Retina (tissue), 1 donor: ENCODE measurements at regions not wholly inside any gene's neighbourhood (a gene's known extent, or its start where the extent isn't known, plus 50 kb on each side); places are given as distances from the start of the nearest gene placed in this dataset.

ENCODE experiments used
- DNase-seq: peaks from one replicate; pipeline ENCODE4 v3.0.0-alpha.2; 2016

DNA sequence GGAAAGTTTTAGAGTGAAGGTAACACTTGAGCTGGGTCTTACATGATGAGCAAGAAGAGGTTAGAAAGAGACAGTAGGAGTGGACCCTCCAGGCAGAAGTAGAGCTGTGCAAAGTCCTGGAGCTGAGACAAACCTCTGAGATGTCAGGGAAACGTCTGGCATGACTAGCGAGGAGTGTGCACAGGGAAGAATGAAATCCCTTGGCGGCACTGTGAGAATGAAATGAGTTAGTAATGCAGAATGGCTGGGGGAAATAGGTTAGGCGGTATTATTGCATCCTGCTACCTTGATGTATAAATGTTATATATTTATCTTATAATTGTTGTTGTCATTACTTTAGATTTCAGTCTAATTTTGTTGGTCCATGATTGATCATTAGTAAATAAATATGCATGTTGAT lies 457.9 kb upstream of the CCL2 start:
- DNase-seq: no peak

DNA sequence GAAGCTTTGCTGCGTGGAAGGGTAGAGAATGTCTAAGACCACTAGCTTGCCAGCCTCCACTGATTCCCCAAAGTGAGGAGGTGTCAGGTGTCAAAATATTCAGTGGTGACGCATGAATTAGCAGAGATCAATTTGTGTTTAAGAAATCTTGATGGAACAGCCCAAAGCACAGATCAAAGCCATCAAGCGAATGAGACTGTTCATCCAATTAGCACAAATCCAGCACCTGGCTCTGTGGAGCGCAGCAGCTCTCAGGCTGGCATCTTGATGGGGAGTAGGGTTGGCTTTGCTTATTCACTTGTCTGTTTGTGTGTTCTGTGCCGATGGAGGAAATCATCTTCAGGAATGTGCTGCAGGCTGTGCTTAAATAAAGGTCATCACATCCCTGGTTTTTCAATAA lies 456.8 kb upstream of the CCL2 start:
- peak; percentile 25 for DNase-seq

DNA sequence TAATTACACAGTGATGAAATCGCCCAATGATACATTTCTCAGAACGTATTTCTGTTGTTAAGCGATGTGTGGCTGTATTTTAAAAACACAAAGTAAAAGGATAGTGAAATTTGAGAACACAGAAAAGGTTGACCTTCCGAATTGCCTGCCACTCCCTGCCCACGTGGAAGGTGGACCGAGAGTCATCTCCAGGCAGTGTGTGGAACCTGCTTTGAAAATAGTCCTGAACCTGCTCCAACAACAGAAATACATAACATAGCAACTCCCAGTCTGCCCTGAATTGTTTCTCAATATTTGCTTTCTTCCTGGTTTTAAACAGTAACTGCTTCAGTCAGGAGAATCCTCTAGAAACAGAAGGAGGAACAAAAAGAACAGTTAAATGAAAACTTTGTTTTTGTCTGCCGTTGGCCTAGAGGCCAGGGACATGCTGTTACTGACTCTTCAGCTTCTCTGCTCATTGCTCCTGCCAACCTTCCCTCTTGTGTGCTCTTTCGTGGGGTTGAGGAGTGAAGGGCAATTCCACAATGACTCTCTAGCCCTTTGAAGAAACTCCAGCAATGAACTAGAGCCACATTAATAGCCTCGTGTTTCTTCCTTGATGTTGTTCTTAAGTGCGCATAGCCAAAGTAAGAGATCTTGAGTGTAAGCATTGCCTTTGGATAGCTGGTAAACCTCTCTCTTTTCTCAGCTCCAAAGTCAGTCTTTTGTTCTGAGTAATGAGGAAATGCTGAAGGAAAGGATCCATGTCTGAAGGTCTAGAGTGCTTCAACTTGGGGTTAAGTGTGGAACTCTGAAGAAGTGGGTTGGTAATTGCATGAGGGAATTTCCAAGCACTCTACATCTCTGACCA lies 452.5 kb upstream of the CCL2 start:
- no peak for DNase-seq

DNA sequence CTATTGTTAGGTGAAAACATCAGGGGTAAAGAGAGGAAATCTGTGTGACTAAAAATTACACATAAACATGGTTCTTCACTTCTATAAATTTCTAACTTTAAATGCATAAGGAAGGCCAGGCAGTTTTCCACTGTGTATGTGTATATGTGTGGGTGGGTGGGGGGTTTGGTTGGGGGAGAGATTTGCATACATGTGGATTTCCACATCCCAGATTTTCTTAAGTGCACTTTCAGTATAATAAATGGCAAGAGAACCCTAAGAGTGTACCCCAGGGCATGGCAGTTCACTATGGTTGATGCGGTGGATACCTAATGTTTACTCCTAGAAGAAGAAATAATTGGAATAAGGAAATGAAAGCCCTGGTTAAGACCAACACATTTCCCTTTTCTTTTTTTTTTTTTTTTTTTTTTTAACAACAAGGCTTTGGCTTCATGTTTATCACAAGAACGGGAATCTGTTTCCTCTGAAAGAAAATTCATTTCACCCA lies 451.8 kb upstream of the CCL2 start:
- DNase-seq: no peak

DNA sequence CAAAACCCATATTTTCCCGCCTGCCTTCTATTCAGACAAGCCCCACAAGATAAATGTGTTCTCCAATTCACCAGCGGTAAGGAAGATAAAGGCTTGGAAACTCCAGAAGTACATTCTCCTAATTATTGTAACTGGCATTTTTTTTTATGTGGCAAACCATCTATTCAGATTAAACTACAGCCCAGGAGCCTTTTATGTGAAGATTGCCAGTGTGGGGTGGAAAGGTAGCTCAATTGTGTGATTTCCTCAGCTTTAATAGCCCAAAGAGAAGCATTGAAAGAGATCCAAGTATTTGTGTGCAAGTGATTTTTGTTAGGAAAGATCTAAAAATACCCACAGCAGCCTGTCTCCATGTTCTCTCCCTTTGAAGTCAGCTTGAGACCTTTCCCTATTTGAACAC lies 451.4 kb upstream of the CCL2 start:
- DNase-seq: no peak

DNA sequence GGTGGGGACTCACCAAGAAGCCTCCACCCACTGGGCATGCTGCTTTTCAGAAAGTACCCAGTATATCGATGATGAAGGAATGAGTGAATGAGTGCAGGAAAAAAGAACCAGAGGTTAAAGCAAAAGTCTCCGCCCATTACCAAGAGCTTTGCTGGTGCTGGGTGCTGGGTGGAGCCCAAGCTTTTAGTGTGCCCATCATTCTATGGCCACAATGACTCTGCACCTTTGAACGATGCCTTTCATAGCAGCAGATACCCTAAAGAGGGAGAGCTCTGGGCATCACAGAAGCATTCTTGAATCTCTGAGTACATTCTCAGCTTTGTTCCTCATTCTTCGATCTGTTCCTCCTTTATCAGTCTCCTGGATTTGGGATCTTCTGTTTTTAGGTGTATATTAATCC lies 450.7 kb upstream of the CCL2 start:
- no peak for DNase-seq

DNA sequence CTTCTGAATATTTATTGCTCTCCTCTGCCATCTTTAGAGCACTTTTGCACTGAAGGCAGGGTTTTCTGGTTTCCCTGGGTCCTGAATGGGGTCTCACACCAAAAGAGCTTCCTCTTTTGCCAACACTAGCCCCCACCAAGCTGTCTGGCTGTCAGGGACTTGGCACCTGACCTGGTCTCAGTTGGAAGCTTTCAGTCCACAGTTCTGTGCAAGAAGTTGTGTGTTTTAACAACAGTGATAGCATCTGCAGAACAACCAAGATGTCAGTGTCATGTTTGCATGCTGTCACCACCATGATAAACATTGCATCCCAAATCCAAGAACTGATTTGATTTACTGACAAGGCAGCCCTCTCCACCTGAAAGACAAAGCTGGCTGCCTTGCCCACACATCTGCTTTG lies 448.5 kb upstream of the CCL2 start:
- DNase-seq: no peak

DNA sequence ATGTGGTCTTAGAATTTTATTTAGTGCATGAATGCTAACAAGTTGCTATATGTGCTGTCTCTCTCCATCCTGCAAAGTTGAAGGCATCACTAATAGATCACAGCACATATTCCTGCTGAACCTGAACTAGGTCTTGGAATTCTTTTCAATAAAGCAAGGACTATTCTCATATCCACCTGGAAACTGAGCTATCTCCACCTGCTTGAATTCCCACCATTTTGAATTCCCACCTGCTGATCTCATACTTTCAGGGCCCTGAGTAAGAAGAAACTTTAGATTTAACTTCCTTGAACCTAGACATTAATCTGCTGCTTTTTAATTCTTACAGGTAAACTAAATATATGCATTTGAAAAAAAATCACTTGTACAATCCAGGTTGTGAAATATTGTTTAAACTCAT lies 445.3 kb upstream of the CCL2 start:
- DNase-seq: no peak

DNA sequence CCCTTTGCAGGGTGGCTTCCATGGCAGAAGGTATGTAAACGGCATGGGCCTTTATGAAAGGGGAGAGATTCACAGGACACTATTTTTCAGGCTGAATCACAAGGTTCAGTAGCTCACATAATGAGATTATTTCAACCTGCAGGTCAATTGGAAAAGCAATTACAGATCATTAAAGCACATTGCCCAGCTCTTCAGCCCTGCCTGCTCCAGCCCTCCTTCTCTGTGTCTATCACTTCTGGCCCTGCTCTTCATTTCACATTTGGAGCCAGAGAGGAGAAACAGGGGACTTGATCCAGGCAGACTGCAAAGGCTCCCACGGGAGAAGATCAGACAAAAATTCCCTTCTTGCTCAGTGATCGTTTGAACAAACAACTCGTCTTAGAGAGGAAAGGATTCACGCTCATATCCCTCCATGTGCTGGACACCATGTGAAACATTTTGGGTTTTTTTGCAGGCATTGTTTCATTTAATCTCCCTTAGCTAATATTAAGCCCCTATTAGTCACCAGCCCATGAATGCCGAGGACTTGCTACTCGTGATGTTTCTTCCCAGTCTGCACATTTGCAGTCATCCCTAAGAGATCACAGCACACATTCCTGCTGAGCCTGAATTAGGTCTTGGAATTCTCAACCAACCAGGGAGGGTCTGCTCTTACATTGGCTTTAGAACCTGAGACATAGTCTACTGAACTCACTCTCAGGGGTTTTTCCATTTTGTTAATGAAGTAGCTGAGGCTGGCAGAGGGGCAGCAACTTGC lies 443.9 kb upstream of the CCL2 start:
- DNase-seq: peak; percentile 54

DNA sequence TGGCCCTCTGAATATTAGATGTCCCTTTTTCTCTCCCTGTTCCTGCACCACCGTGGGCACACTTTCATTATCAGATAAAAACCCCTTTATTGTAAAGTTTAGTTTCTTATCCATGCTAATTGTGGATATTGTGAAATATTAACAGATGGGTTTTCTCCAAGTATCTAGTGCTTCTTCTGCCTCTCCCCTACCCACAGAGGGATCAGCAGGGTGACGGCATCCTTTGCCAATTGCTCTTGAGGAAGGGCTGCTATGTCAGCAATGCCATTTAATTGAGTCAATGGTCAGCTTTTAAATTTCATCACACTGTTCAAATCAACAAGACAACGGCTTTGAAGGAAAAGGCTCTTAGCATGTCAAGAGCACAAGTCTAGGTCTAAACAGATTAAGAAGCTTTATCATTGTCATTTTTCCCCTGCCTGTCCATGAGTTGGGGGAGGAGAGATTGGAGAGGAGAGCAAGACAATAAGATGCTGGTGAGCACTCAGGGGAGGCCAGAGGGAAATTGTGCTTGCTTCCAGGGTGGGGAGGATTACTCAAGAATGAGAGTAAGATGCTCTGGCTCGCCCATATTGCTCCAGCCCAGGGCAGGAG lies 443.0 kb upstream of the CCL2 start:
- DNase-seq: peak; percentile 9

DNA sequence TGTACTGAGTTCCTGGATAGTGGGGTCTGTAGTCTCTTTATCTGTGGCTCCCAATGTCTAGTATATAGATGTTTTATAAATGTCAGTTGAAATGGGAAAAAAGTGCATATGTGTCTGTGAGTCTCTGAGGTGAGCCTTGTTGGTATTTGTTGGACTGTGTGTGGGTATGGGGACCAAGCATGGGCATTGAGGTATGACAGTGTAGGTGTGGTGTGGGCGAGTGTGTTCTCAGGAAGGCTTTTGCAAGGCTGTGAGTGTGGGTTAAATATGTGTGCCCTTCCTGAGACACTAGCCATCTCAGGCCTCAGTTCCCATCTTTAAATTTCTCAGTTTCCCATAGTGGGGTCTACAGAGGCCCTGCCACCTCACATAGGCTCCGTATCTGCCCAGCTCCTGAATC lies 440.2 kb upstream of the CCL2 start:
- DNase-seq: no peak

DNA sequence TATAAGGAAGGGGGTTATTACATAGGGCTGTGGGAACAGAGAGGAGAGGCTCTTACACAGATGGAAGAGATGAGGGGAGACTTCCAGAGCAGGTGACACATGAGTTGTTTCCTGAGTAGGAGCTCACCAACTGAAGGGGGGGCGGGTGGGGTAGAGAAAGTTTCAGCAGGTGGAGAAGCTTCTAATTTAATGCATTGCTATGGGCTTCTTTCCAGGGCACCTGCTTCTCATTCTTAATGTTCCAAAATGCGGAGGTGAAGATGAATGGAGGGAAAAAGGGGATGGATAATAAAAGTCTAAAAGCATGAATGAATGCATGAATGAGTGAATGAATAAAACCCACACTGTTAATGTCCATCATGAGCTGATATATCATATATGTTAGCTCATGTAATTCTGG lies 439.0 kb upstream of the CCL2 start:
- DNase-seq: no peak

DNA sequence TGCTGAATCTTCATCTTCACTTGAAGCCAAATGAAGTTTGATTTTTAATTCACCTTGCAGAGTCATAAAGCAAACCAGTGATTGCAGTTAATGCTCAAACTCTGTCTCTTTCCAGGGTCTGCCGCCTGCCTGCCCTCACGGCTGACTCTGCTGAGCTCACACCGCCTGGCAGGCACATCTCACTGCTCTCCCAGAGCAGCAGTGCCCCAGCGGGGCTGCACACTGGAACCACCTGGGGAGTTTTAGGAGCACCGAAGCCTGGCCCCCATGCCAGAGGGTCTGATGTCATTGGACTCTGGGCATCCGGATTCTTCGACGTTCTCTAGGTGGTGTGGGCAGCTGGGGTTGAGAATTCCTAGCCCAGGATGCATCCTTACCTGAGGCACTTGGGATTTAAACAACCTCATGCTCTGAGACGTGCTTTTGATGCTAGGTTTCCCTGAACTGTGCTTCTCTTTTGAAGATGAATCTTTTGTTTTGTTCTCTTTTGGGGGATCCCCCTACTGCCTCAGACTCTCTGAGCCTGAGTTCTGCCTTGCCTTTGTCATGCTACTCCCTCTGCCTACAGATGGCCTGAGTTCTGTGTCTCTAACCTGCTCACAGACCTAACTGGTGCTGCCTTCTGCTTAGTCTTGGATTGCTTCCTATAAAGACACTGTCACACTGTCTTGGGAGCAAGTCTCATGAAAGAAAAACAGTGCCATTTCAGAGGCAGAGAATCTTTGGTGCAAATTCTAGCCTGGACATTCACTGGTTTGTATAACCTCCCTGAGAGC lies 438.1 kb upstream of the CCL2 start:
- no peak for DNase-seq

DNA sequence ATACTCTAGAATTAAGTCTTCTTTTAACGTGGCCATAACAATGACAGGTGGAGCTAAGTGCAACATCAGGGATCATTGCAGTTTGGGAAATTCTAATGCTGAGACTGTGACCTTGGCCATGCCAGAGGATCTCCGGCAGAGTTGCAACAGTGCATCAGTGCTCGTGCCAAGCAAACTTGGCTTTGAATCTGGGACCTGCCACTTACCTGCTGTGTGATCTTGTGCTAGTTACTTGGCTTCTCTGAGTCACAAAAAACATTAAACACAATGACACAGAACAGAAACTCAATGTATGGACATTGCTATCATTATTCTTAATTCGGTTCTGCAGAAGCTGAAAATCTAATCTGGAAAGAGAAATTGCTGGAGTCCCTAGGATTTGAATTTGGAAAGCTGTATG lies 435.5 kb upstream of the CCL2 start:
- DNase-seq: no peak

DNA sequence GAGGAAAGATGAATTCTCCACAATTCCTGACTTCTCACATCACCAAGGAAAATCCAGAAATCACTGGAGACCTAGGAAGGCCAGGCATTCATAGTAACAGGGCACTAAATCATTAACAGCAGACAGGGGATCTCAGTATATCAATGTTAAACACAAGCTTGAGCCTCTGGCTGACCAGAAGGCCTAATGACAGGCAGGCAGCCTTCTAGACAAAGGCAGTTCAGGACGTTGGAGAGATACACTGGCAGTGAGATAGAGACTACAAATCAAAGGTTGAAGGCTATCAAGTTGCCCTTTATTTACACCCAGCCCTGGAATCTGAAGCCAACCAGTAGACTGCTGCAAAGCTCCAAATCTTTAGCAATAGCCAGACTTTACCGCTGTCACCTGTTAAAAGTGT lies 422.8 kb upstream of the CCL2 start:
- DNase-seq: no peak

DNA sequence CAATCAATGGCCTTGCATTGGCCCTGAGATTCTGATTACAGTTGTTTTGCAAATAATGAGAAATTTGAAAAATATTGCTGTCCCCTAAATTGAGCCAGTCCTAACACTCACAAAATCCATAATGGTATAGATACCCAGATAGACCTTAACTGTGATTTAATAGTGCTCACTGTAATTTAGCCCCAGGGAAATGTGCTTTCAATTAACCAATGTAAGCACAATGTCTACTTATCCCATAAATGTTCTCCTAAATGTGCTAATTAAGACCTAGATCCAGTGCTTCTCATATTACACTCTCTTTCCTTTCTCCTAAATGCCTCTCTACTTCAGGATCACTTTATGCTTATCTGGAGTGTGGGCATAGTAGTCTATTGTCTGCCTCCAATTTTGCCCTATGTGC lies 417.8 kb upstream of the CCL2 start:
- no peak for DNase-seq

DNA sequence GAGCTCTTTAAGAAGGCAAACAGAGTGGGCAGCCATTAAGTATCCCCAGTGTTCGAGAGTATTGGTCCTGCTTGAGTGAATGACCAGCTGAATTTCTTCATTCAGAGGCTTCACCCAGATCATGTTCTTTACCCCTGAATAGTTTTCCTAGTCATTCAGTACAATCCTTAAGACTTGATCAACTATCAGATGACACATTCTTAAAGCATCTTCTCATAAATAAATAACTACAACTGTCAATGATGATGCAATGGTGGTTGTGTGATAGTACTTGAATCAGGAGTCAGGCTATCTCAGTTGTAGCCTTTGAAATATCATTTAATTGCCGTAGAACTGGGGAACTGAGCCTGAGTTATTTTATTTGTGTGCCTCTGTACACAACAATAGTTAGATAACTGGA lies 416.8 kb upstream of the CCL2 start:
- no peak for DNase-seq

DNA sequence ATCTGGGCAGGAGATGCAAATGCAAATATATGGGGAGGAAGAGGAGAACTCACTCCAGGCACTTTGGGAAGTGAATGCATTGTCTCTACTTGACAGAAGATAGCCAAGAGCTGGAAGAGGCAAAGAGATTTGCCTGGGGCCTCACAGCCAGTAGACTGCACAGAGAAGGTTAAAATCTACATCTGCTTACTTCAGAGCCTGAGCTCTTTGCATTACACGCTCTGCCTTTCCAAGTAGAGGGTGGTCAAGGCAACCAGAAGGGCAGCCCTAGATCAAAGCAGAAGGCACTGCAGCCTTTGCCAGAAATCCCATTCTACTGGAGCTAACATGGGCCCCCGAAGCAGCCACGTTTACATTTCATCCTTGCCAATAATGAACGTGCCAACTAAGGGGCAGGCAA lies 407.2 kb upstream of the CCL2 start:
- DNase-seq: no peak

DNA sequence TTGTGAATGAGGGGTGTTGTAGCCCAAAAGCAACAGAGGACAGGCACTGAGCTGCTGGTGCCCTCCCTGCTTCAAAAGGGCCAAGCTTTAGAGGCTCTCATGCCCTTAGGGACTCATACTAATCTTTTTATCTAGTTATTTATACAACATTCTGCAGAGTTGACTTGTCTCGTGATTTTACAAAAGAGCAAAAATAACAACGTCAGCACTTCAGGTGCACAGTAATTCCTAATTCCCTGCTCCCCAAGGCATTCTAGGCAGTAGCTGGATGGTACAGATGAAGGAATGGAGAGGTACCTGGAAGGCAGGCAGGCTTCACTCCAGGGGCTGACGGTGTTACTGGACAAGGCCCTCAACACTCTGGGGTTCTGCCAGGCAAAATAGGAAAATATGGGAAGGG lies 406.7 kb upstream of the CCL2 start:
- DNase-seq: no peak

DNA sequence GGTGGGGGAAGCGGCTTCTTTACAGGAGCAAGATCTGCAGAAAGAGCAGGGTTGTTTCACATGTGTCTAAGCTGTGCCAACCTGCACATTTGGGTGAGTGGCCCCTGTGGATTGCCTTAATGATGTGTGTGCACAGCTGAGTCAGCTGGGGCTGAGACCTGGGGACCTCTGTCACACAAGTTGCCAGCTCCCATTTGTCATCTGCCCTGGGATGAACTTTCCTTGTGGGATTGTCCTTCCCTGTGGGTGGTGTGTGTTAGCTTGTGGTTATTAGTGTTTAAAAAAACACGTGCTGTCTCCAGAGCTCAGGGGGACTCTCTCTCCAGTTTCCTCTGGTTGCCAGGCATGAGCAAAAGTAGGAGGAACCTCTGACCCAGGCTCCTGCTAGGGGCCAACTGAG lies 400.5 kb upstream of the CCL2 start:
- peak; percentile 14 for DNase-seq

DNA sequence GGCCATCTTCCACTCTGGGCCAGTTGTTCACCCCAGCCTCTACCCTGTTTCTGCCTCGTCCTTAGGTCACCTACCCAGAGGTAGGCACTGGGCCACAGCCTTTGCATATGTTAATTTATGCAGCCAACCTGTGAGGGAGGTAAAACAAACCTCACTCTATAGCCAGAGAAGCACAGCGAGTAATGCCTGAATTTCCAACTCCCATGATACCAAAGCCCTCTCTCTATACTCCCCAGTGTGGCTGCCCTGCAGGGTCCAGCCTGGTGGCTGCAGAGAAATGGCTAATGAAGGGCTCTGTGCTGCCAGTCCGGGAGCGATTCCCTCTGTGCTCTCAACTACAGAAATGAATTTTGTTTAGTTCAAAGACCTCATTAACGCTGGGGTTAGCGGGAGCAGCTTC lies 397.0 kb upstream of the CCL2 start:
- DNase-seq: no peak

DNA sequence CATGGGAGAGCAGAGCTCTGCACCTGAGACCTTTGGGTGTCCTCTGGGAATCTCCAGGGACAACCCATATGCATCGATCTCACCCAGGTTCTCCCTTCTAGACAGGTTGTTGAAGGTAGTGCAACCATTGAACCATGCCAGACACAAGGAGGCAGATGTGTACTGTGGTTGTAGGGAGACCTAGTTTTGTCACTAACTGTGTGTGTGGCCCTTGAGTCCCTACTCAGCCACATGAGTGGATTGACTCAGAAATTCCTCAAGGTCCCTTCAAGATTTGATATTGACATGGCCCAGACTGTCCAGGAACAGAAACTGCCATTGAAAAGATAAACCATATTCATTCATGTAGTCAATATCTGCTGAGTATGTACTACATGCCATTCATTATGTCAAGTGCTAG lies 396.4 kb upstream of the CCL2 start:
- DNase-seq: no peak
